ENCODE measurements at regions not wholly inside any gene's neighbourhood (a gene's known extent, or its start where the extent isn't known, plus 50 kb on each side); places are given as distances from the start of the nearest gene placed in this dataset.

DNA sequence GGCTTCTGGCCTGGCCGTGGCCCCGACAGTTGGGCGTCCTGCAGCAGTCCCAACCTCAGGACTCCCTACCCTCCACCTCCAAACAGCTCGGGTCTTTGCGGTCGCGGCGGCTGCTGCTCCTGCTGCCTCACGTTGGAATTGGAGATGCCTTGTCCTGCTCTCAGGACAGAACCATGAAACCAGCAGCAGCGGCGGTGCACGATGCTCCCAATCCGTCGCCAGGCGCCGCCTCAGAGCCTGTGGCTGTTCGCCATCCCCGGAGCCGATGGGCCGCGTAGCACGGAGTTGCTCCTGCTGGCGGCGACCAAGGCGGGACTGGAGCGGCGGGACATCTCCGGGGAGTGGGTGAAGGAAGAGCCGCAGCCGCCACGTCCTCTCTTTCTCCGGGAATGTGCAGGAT, 1965.9 kb downstream of the TP53TG3F start:
- TF ChIP-seq, protein P1, sequence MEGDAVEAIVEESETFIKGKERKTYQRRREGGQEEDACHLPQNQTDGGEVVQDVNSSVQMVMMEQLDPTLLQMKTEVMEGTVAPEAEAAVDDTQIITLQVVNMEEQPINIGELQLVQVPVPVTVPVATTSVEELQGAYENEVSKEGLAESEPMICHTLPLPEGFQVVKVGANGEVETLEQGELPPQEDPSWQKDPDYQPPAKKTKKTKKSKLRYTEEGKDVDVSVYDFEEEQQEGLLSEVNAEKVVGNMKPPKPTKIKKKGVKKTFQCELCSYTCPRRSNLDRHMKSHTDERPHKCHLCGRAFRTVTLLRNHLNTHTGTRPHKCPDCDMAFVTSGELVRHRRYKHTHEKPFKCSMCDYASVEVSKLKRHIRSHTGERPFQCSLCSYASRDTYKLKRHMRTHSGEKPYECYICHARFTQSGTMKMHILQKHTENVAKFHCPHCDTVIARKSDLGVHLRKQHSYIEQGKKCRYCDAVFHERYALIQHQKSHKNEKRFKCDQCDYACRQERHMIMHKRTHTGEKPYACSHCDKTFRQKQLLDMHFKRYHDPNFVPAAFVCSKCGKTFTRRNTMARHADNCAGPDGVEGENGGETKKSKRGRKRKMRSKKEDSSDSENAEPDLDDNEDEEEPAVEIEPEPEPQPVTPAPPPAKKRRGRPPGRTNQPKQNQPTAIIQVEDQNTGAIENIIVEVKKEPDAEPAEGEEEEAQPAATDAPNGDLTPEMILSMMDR (conservative IDR thresholded peaks at IDR 0.05; ENCODE audit: low read depth, low read length) = no peak
- TF ChIP-seq EZH2 (IDR thresholded peaks at IDR 0.05; ENCODE audit: low read length, unreplicated experiment) (no peak), EZH2phosphoT487 (IDR thresholded peaks at IDR 0.05; ENCODE audit: borderline replicate concordance, low read length) (no peak)

Measured in PC-3 (cell line).